Esophagus muscularis mucosa (tissue), 4 donors: ENCODE measurements at regions not wholly inside any gene's neighbourhood (a gene's known extent, or its start where the extent isn't known, plus 50 kb on each side); places are given as distances from the start of the nearest gene placed in this dataset.

Source experiments
- EP300 ChIP-seq: sonication (generic); formaldehyde crosslinking; IDR thresholded peaks from one replicate; pipeline ENCODE4 v1.6.1; 2017; ENCODE audit warnings: antibody characterized with exemption
- POLR2A ChIP-seq: fragments of 450-650 bp; IDR thresholded peaks from one replicate; pipeline ENCODE4 v1.6.1; 2017; ENCODE audit warnings: antibody characterized with exemption, moderate library complexity, mild to moderate bottlenecking, low read depth
- POLR2AphosphoS5 ChIP-seq, 2 donors: sonication (generic); formaldehyde crosslinking; IDR thresholded peaks; one replicate each; pipeline ENCODE4 v1.6.1; 2017; ENCODE audit warnings: antibody characterized with exemption in 2 of 2
- TF ChIP-seq, protein P1 (sequence below), 3 experiments: fragments of 200-600 bp in 2 of 3; fragments of 450-650 bp in 1 of 3; sonication (generic) in 2 of 3; IDR thresholded peaks; one replicate each; pipeline ENCODE4 v1.5.1; 2017 to 2019; ENCODE audit warnings: antibody characterized with exemption in 3 of 3, mild to moderate bottlenecking in 2 of 3, moderate library complexity in 1 of 3

DNA sequence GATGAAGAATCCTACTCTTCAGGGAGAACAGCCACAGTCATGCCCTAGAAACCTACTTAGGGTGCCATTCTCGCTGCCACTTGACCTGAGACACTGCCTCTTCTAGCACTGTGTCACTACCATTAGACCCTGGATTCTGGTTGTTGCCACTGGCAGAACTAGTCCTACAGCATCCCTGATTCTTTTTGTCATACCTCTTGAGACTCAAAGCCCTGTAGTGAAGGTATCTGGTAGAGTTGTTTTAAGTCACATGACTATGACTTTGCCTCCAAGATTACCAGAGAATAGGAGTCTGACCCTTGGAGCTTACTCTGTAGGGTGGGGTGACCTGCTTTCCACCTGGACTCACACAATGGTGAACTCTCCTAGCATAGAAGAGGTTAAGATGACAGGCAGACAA lies 296.7 kb downstream of the TNS1 start:
- TF ChIP-seq POLR2A (no peak), EP300 (no peak), POLR2AphosphoS5 (IDR thresholded peaks at IDR 0.05) (no peak)
- TF ChIP-seq, protein P1, sequence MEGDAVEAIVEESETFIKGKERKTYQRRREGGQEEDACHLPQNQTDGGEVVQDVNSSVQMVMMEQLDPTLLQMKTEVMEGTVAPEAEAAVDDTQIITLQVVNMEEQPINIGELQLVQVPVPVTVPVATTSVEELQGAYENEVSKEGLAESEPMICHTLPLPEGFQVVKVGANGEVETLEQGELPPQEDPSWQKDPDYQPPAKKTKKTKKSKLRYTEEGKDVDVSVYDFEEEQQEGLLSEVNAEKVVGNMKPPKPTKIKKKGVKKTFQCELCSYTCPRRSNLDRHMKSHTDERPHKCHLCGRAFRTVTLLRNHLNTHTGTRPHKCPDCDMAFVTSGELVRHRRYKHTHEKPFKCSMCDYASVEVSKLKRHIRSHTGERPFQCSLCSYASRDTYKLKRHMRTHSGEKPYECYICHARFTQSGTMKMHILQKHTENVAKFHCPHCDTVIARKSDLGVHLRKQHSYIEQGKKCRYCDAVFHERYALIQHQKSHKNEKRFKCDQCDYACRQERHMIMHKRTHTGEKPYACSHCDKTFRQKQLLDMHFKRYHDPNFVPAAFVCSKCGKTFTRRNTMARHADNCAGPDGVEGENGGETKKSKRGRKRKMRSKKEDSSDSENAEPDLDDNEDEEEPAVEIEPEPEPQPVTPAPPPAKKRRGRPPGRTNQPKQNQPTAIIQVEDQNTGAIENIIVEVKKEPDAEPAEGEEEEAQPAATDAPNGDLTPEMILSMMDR (IDR thresholded peaks at IDR 0.05), result no peak
